Neural cell (in vitro differentiated cells): ENCODE measurements at regions not wholly inside any gene's neighbourhood (a gene's known extent, or its start where the extent isn't known, plus 50 kb on each side); places are given as distances from the start of the nearest gene placed in this dataset.

Experiments used
- H2AFZ ChIP-seq: fragments of 200-600, 300-800 bp; sonication (generic), shearing (Covaris generic); 2 replicates; pipeline ENCODE4 v1.6.0; 2014; ENCODE audit warnings: low read depth, mild to moderate bottlenecking, antibody characterized with exemption, low read length, moderate library complexity
- H3F3A ChIP-seq: fragments of 200-600 bp; shearing (Covaris generic); 2 replicates; pipeline ENCODE4 v1.6.1; 2016; ENCODE audit warnings: mild to moderate bottlenecking, moderate library complexity, mixed read lengths, antibody characterized with exemption, low read length; ENCODE audit not compliant: insufficient read depth, poor library complexity, severe bottlenecking
- H3K27ac ChIP-seq: fragments of 200-600, 300-800 bp; sonication (generic), shearing (Covaris generic); 2 replicates; pipeline ENCODE4 v1.5.1; 2014; ENCODE audit warnings: mild to moderate bottlenecking, low read length, moderate library complexity
- H3K27me3 ChIP-seq: fragments of 300-800, 200-600 bp; sonication (generic), shearing (Covaris generic); 2 replicates; pipeline ENCODE4 v1.6.0; 2014; ENCODE audit warnings: mild to moderate bottlenecking, low read depth, low read length, moderate library complexity; ENCODE audit not compliant: insufficient read depth
- H3K36me3 ChIP-seq: fragments of 300-800, 200-600 bp; sonication (generic), shearing (Covaris generic); 2 replicates; pipeline ENCODE4 v1.5.1; 2014; ENCODE audit warnings: mild to moderate bottlenecking, antibody characterized with exemption, low read length, moderate library complexity; ENCODE audit not compliant: insufficient read depth
- H3K4me2 ChIP-seq: fragments of 300-800, 200-600 bp; sonication (generic), shearing (Covaris generic); 2 replicates; pipeline ENCODE4 v1.6.0; 2014; ENCODE audit warnings: mild to moderate bottlenecking, low read length
- H3K4me3 ChIP-seq: fragments of 300-800, 200-600 bp; sonication (generic), shearing (Covaris generic); 2 replicates; pipeline ENCODE4 v1.5.1; 2014; ENCODE audit warnings: mild to moderate bottlenecking, low read length, moderate library complexity
- H3K79me2 ChIP-seq: fragments of 200-600 bp; shearing (Covaris generic); replicated peaks from 2 replicates; pipeline ENCODE4 v1.6.0; 2014; ENCODE audit warnings: mild to moderate bottlenecking, low read length, moderate library complexity; ENCODE audit not compliant: insufficient read depth
- H3K9ac ChIP-seq: fragments of 300-800, 200-600 bp; sonication (generic), shearing (Covaris generic); 2 replicates; pipeline ENCODE4 v1.6.1; 2016; ENCODE audit warnings: mild to moderate bottlenecking, low read length, mixed read lengths
- H3K9me2 ChIP-seq: fragments of 200-600 bp; shearing (Covaris generic); 2 replicates; pipeline ENCODE4 v1.6.1; 2016; ENCODE audit warnings: mild to moderate bottlenecking, low read length, mixed read lengths; ENCODE audit not compliant: insufficient read depth
- H3K9me3 ChIP-seq: fragments of 200-600, 300-800 bp; sonication (generic), shearing (Covaris generic); 2 replicates; pipeline ENCODE4 v1.6.1; 2016; ENCODE audit warnings: mild to moderate bottlenecking, mixed run types, low read length, moderate library complexity, mixed read lengths
- H4K20me1 ChIP-seq: fragments of 200-600 bp; shearing (Covaris generic); 2 replicates; pipeline ENCODE4 v1.6.1; 2016; ENCODE audit warnings: mild to moderate bottlenecking, mixed run types; ENCODE audit not compliant: insufficient read depth
- CTCF ChIP-seq: fragments of 450-650 bp; IDR thresholded peaks from 2 replicates; pipeline ENCODE4 v1.5.1; 2014; ENCODE audit warnings: antibody characterized with exemption, mild to moderate bottlenecking, moderate library complexity; ENCODE audit not compliant: poor library complexity, severe bottlenecking
- EP300 ChIP-seq: fragments of 450-650 bp; conservative IDR thresholded peaks from 2 replicates; pipeline ENCODE4 v1.6.1; 2014; ENCODE audit warnings: antibody characterized with exemption, mild to moderate bottlenecking, moderate library complexity; ENCODE audit not compliant: poor library complexity, severe bottlenecking
- EZH2 ChIP-seq: fragments of 200-600, 300-800 bp; shearing (Covaris generic), sonication (generic); IDR thresholded peaks from 2 replicates; pipeline ENCODE4 v1.6.1; 2014; ENCODE audit warnings: antibody characterized with exemption, low read length, borderline replicate concordance, mild to moderate bottlenecking; ENCODE audit not compliant: insufficient read depth, poor library complexity, severe bottlenecking
- MXI1 ChIP-seq: fragments of 450-650 bp; conservative IDR thresholded peaks from 2 replicates; pipeline ENCODE4 v1.6.1; 2014; ENCODE audit warnings: antibody characterized with exemption, mild to moderate bottlenecking; ENCODE audit not compliant: poor library complexity, severe bottlenecking
- POLR2AphosphoS5 ChIP-seq: IDR thresholded peaks from 2 replicates; pipeline ENCODE4 v1.6.1; 2012
- RAD21 ChIP-seq: fragments of 450-650 bp; conservative IDR thresholded peaks from 2 replicates; pipeline ENCODE4 v1.6.1; 2014; ENCODE audit warnings: antibody characterized with exemption, mild to moderate bottlenecking, moderate library complexity
- REST ChIP-seq: IDR thresholded peaks from 2 replicates; pipeline ENCODE4 v1.6.1; 2012; ENCODE audit warnings: borderline replicate concordance
- SMC3 ChIP-seq: fragments of 450-650 bp; conservative IDR thresholded peaks from 2 replicates; pipeline ENCODE4 v1.6.1; 2014; ENCODE audit warnings: antibody characterized with exemption, mild to moderate bottlenecking, moderate library complexity; ENCODE audit not compliant: poor library complexity
- TAF1 ChIP-seq: IDR thresholded peaks from 2 replicates; pipeline ENCODE4 v1.6.1; 2012; ENCODE audit warnings: low read depth

- no peak overlapping the region for H2AFZ ChIP-seq
- no peak overlapping the region for H3K4me2 ChIP-seq
- no peak overlapping the region for H3K27ac ChIP-seq
- no peak for TF ChIP-seq TAF1
- TF ChIP-seq EP300, result no peak
- TF ChIP-seq RAD21, result no peak
- H3K9me3 ChIP-seq, result no peaks in the 10 kb centered on the region
- H3K9me2 ChIP-seq, result no peaks in the 10 kb centered on the region
- no peaks in the 10 kb centered on the region for H3K79me2 ChIP-seq
- H3F3A ChIP-seq, result no peaks in the 10 kb centered on the region
- no peaks in the 10 kb centered on the region for H4K20me1 ChIP-seq
- no peaks in the 10 kb centered on the region for H3K36me3 ChIP-seq
- no peak overlapping the region for H3K4me3 ChIP-seq
- H3K27me3 ChIP-seq, result no peaks in the 10 kb centered on the region
- no peak overlapping the region for H3K9ac ChIP-seq
These were observed 594.6 kb downstream of the ADCYAP1 start for GRCh38 chr18:1499265-1499664.

DNA sequence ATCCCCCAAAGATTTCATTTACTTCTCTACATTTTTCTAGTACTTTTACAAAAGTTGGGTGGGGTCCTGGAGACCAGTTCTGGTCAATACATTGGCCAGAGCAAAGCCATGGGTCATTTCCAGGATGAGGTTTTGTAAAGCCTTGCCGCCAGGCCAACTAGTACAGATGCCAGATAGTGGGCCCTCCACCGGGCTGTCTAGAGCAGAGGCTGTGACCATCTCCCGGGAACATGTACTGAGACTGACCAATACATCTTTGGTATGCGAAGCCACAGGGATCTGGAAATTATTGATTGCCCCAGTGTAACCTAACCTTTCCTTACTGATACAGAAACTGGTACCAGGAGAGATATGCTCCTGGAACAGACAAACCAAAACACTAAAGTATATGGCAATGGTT, 599.2 kb downstream of the ADCYAP1 start:
- Histone ChIP-seq H3K36me3 (no peaks in the 10 kb centered on the region), H3K9ac (no peak overlapping the region), H3K9me3 (no peaks in the 10 kb centered on the region), H4K20me1 (no peaks in the 10 kb centered on the region), H3K27ac (no peak overlapping the region), H3K79me2 (no peaks in the 10 kb centered on the region), H3F3A (no peaks in the 10 kb centered on the region), H3K9me2 (no peaks in the 10 kb centered on the region), H3K27me3 (no peaks in the 10 kb centered on the region), H3K4me2 (no peak overlapping the region), H3K4me3 (no peak overlapping the region), H2AFZ (no peak overlapping the region)
- TF ChIP-seq POLR2AphosphoS5 (no peak), REST (no peak), RAD21 (no peak), MXI1 (no peak), CTCF (no peak), SMC3 (no peak), EP300 (no peak), TAF1 (no peak), EZH2 (no peak)

DNA sequence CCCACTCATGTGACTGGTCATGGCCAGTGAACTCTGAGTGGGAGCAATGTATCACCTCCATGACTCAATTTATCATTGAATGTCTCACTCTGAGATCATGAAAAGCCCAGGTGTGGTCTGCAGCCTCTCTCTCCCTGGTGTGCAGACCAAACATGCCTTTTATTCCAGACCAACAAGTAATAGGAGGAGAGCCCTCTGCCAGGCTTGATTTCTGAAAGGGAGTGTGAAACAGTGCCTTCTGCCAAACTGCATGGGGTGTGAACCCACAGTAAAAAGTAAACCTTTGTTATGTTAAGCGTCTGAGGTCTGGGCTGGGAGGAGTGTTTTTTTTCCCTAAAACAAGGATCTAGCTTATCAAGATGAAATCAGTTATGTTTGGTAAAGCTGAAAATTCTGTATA, 601.2 kb downstream of the ADCYAP1 start:
- Histone ChIP-seq H3K9me3 (no peaks in the 10 kb centered on the region), H3K9ac (no peak overlapping the region), H4K20me1 (no peaks in the 10 kb centered on the region), H2AFZ (no peak overlapping the region), H3K27me3 (no peaks in the 10 kb centered on the region), H3K9me2 (no peaks in the 10 kb centered on the region), H3K36me3 (no peaks in the 10 kb centered on the region), H3F3A (no peaks in the 10 kb centered on the region), H3K27ac (no peak overlapping the region), H3K4me3 (no peak overlapping the region), H3K4me2 (no peak overlapping the region), H3K79me2 (no peaks in the 10 kb centered on the region)
- TF ChIP-seq REST (no peak), RAD21 (no peak), EZH2 (no peak), POLR2AphosphoS5 (no peak), CTCF (no peak), MXI1 (no peak), EP300 (no peak), SMC3 (no peak), TAF1 (no peak)
